ENCODE measurements at regions not wholly inside any gene's neighbourhood (a gene's known extent, or its start where the extent isn't known, plus 50 kb on each side); places are given as distances from the start of the nearest gene placed in this dataset.
"Not testable (repeated sequence)": the region's sequence is repeated elsewhere in the genome, so short reads cannot be mapped to it uniquely, and the experiment has no call there.

DNA sequence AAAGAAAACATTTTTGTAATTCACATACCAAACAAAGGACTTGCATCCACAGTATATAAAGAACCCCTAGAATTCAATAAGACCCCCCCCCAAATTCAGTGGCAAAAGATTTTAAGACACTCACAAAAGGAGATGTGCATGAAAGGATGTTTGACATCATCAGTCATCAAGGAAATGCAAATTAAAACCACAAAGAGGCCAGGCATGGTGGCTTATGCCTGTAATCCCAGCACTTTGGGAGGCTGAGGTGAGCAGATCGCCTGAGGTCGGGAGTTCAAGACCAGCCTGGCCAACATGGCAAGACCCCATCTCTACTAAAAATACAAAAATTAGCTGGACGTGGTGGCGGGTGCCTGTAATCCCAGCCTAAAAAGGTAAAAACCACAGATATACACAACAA, 61.3 kb downstream of the AIPL1 start:
- not testable (repeated sequence) for H3K9ac ChIP-seq (ENCODE audit: low read depth, low read length); H3K27me3 ChIP-seq (ENCODE audit: control insufficient read depth, insufficient read depth, low read length); H3K27ac ChIP-seq (ENCODE audit: low read depth, low read length); H3K4me3 ChIP-seq (ENCODE audit: low read depth, low read length); H3K36me3 ChIP-seq (ENCODE audit: control insufficient read depth, insufficient read depth, low read length)
- peaks cover 10% of the 10 kb centered on the region; the same call in 1 of the 2 replicates for H3K9me3 ChIP-seq (ENCODE audit: control insufficient read depth, insufficient read depth, low read length)
- H3K4me1 ChIP-seq (ENCODE audit: control insufficient read depth, insufficient read depth, low read length) = peaks cover 11% of the 10 kb centered on the region

DNA sequence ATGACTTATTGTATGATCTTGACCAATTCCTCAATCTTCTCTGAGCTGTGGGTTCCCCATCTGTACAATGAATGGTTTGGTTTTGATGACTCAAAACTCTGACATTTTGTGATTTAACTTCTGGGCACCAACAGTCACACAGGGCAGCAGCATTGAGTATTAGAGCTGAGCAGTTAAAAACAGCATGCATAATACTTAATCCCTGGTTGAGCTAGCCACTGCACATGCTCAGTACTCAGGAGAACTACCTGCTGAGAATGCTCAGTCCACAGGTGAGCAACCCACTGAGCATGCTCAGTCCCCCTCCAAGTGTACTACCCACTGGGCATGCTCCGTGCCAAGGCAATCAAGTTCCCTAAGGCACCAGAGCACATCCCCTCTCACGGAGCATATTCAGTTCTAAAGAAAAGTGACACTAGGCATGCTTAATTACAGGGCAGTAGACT, 68.7 kb downstream of the AIPL1 start:
- Histone ChIP-seq H3K9ac (ENCODE audit: low read depth, low read length) (no peak overlapping the region), H3K4me3 (ENCODE audit: low read depth, low read length) (no peak overlapping the region), H3K36me3 (ENCODE audit: control insufficient read depth, insufficient read depth, low read length) (no peaks in the 10 kb centered on the region), H3K27ac (ENCODE audit: low read depth, low read length) (no peak overlapping the region), H3K9me3 (ENCODE audit: control insufficient read depth, insufficient read depth, low read length) (no peaks in the 10 kb centered on the region), H3K4me1 (ENCODE audit: control insufficient read depth, insufficient read depth, low read length) (peaks cover 7% of the 10 kb centered on the region; the same call in 1 of the 2 replicates), H3K27me3 (ENCODE audit: control insufficient read depth, insufficient read depth, low read length) (no peaks in the 10 kb centered on the region)

DNA sequence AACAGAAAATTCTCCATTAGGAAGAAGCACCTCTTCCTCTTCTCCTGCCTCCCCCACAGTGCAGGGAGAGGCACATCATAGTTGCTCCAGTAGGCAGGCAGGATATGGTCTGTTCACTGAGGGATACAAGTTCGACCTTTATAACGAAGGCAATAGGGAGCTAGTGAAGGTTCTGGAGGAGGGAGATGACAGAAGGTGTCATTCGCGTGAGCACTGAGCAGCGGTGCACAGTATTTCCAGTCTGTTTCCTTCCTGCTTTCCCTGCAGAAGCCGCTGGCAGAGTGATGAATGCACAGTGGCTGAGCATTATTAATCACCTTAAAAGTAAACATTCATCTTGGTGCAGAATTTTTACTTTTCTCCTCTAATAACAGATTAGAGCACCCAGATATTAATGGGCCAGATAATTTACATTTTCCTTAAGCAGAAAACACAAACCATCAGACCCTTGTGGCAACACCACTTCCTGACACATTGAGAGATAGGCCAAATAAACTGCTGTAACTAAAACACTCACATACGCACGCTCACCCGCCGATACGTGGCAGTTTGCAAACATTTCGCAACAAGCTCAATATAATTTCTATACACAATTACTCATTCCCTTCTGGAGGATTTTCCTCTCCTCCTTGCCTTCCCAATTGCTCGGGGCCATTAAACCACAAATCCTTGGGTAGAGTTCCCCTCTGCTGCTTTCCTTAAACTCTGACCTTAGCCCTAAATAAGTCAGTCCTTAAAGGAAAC, 69.5 kb downstream of the AIPL1 start:
- no peak overlapping the region for H3K9ac ChIP-seq (ENCODE audit: low read depth, low read length)
- H3K4me1 ChIP-seq (ENCODE audit: control insufficient read depth, insufficient read depth, low read length) = peaks cover 7% of the 10 kb centered on the region; the same call in 1 of the 2 replicates
- no peak overlapping the region for H3K4me3 ChIP-seq (ENCODE audit: low read depth, low read length)
- no peaks in the 10 kb centered on the region for H3K36me3 ChIP-seq (ENCODE audit: control insufficient read depth, insufficient read depth, low read length)
- H3K9me3 ChIP-seq (ENCODE audit: control insufficient read depth, insufficient read depth, low read length) = no peaks in the 10 kb centered on the region
- H3K27me3 ChIP-seq (ENCODE audit: control insufficient read depth, insufficient read depth, low read length) = no peaks in the 10 kb centered on the region
- H3K27ac ChIP-seq (ENCODE audit: low read depth, low read length) = no peak overlapping the region

DNA sequence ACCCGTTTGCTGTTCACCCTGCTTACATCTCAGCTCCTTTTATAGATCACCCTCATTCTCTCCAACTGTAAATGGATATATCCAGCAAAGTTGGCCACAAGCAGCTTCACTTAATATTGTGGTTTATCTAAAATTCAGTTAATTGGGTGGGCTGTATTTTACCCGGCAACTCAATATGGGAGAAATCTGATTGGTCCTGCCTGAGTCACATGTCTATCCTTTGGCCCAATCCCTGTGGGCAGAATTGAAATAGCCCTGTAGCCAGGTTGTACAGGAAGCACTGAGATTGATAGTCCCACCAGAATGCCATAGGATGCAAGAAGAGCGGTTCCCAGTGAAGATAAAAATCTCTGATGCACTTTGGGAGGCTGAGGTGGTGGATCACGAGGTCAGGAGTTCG, 73.2 kb downstream of the AIPL1 start:
- Histone ChIP-seq H3K27ac (ENCODE audit: low read depth, low read length) (no peak overlapping the region), H3K9me3 (ENCODE audit: control insufficient read depth, insufficient read depth, low read length) (no peaks in the 10 kb centered on the region), H3K36me3 (ENCODE audit: control insufficient read depth, insufficient read depth, low read length) (no peaks in the 10 kb centered on the region), H3K4me3 (ENCODE audit: low read depth, low read length) (no peak overlapping the region), H3K4me1 (ENCODE audit: control insufficient read depth, insufficient read depth, low read length) (peaks cover 7% of the 10 kb centered on the region; the same call in 1 of the 2 replicates), H3K9ac (ENCODE audit: low read depth, low read length) (no peak overlapping the region), H3K27me3 (ENCODE audit: control insufficient read depth, insufficient read depth, low read length) (no peaks in the 10 kb centered on the region)

DNA sequence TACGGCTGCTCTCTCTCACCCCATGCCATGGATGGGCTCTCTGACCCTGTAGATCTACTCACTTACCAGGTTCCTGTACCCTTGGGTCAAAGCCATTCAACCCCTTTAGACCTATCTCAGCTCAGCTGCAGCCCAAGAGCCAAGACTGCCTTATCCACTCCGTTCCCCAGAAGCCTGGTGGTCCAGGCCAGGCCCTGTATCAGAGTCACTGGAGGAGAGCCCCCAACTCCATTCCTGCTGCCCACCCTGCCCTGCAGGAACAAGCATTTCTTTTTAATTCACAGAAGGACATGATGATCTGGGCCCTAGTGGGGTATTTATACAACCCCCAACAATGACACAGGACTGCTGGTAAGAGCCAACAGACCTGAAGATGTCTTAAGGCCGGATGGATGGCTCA, 76.8 kb downstream of the AIPL1 start:
- Histone ChIP-seq H3K27ac (ENCODE audit: low read depth, low read length) (no peak overlapping the region), H3K4me3 (ENCODE audit: low read depth, low read length) (no peak overlapping the region), H3K9me3 (ENCODE audit: control insufficient read depth, insufficient read depth, low read length) (no peaks in the 10 kb centered on the region), H3K36me3 (ENCODE audit: control insufficient read depth, insufficient read depth, low read length) (no peaks in the 10 kb centered on the region), H3K4me1 (ENCODE audit: control insufficient read depth, insufficient read depth, low read length) (no peaks in the 10 kb centered on the region), H3K27me3 (ENCODE audit: control insufficient read depth, insufficient read depth, low read length) (no peaks in the 10 kb centered on the region), H3K9ac (ENCODE audit: low read depth, low read length) (no peak overlapping the region)

DNA sequence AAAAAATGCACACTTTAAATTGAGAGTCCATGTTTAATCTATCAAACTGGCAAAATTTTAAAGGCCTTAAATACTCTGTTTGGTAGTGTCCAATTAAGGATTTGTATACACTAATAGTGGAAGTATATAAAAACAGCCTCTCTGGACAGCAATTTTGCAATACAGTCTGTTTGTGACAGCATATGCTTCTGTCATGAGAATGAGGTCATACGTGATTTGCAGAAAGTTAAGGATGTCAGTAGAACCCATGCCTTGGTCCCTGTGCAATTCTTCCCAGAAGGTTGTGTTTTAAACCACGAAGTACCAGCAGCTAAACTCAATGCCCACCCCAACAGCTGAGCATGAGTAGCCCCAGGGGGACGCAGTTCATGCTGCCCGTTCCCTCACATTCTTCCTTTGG, 78.4 kb downstream of the AIPL1 start:
- Histone ChIP-seq H3K27me3 (ENCODE audit: control insufficient read depth, insufficient read depth, low read length) (no peaks in the 10 kb centered on the region), H3K9ac (ENCODE audit: low read depth, low read length) (no peak overlapping the region), H3K4me3 (ENCODE audit: low read depth, low read length) (no peak overlapping the region), H3K4me1 (ENCODE audit: control insufficient read depth, insufficient read depth, low read length) (no peaks in the 10 kb centered on the region), H3K9me3 (ENCODE audit: control insufficient read depth, insufficient read depth, low read length) (no peaks in the 10 kb centered on the region), H3K27ac (ENCODE audit: low read depth, low read length) (no peak overlapping the region), H3K36me3 (ENCODE audit: control insufficient read depth, insufficient read depth, low read length) (no peaks in the 10 kb centered on the region)

DNA sequence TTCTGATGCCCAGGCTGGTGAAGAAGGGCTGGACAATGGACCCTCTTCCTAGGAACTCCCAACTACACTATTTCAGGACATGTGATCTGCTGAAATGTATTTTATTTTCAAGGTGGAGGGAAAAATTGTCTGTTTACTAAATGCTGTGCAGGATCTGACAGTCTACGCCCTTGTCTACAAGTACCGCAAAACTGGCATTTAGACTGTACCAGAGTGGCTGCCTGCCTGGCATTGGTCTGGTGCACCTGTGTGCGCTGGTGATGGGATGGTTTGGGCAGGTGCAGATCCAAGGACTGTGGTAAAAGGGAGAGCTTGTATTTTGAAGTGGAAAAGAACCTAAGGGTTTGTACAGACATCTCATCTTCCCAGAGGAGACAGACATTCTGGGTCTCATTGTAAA, 79.7 kb downstream of the AIPL1 start:
- H3K4me3 ChIP-seq (ENCODE audit: low read depth, low read length) = no peak overlapping the region
- H3K4me1 ChIP-seq (ENCODE audit: control insufficient read depth, insufficient read depth, low read length) = no peaks in the 10 kb centered on the region
- H3K9me3 ChIP-seq (ENCODE audit: control insufficient read depth, insufficient read depth, low read length) = no peaks in the 10 kb centered on the region
- no peak overlapping the region for H3K9ac ChIP-seq (ENCODE audit: low read depth, low read length)
- no peak overlapping the region for H3K27ac ChIP-seq (ENCODE audit: low read depth, low read length)
- no peaks in the 10 kb centered on the region for H3K36me3 ChIP-seq (ENCODE audit: control insufficient read depth, insufficient read depth, low read length)
- H3K27me3 ChIP-seq (ENCODE audit: control insufficient read depth, insufficient read depth, low read length) = no peaks in the 10 kb centered on the region

DNA sequence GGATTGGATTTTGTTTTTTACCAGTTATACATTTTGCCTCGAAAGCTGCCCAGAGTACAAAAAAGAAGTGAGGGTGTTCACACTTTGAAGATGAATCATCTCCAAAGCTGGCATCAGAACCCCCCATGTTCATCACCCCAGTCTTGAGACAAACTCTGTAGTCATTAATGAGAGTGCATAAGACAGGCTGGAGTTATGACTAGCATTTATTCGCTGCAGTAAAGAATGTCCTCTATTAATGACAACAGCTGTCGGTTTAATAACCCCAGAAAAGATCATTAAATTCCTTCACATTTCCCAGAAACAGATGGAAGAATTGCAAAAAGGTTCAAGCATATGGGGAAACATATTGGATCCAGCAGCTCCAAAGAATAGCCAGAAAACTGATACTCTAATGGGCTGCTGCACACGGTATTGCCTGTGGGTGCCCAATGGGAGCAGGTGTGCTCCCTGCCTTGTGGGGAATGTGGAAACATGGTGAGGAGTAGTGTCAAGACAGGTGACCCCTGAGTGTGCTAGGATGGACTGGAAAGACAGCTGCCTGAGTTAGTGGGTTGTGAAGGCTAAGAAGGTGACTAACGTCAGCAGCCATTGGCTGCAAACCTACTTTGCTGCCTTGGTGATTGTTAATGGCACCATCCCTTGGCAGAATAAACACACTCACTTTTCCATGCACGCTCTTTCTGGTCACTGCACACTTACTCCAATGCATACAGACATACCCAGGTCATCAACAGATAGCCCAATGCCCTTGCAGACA, 81.9 kb downstream of the AIPL1 start:
- Histone ChIP-seq H3K36me3 (ENCODE audit: control insufficient read depth, insufficient read depth, low read length) (no peaks in the 10 kb centered on the region), H3K4me1 (ENCODE audit: control insufficient read depth, insufficient read depth, low read length) (no peaks in the 10 kb centered on the region), H3K4me3 (ENCODE audit: low read depth, low read length) (no peak overlapping the region), H3K27ac (ENCODE audit: low read depth, low read length) (no peak overlapping the region), H3K27me3 (ENCODE audit: control insufficient read depth, insufficient read depth, low read length) (no peaks in the 10 kb centered on the region), H3K9me3 (ENCODE audit: control insufficient read depth, insufficient read depth, low read length) (no peaks in the 10 kb centered on the region), H3K9ac (ENCODE audit: low read depth, low read length) (no peak overlapping the region)

DNA sequence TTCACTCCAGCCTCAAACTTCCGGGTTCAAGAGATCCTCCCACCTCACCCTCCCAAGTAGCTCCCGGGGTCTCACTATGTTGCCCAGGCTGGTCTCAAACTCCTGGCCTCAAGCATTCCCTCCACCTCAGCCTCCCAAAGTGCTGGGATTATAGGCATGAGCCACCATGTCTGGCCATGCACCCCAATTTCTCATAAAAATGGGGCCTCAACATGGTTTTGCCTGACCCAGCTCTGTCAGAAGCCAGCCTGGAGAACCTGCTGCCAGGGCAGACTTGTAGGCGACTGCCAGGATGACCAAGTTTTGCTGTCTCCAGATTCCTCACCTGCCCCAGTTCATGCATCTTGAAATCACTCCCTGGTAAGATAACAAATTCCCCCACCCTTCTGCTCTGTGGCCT, 82.9 kb downstream of the AIPL1 start:
- Histone ChIP-seq H3K36me3 (ENCODE audit: control insufficient read depth, insufficient read depth, low read length) (no peaks in the 10 kb centered on the region), H3K9ac (ENCODE audit: low read depth, low read length) (no peak overlapping the region), H3K4me1 (ENCODE audit: control insufficient read depth, insufficient read depth, low read length) (no peaks in the 10 kb centered on the region), H3K4me3 (ENCODE audit: low read depth, low read length) (no peak overlapping the region), H3K9me3 (ENCODE audit: control insufficient read depth, insufficient read depth, low read length) (no peaks in the 10 kb centered on the region), H3K27ac (ENCODE audit: low read depth, low read length) (no peak overlapping the region), H3K27me3 (ENCODE audit: control insufficient read depth, insufficient read depth, low read length) (no peaks in the 10 kb centered on the region)

DNA sequence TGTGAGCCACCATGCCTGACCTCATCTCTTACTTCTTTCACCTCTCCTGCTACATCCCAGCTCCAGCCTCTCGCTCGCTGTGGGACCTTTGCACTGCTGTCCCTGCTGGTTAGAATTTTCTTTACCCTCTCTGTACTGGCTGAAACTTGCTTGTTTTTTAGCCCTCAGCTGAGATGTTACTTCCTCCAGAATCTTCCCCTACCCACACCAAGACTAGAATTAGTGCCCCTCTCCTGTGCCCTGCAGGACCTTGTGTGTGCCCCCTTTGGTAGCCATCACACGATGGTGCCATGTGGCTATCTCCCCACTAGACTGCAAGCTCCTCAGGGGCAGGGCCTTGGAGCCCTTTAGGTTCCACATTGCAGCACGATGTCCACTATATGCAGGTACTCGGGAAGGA, 84.1 kb downstream of the AIPL1 start:
- Histone ChIP-seq H3K36me3 (ENCODE audit: control insufficient read depth, insufficient read depth, low read length) (no peaks in the 10 kb centered on the region), H3K4me1 (ENCODE audit: control insufficient read depth, insufficient read depth, low read length) (no peaks in the 10 kb centered on the region), H3K27ac (ENCODE audit: low read depth, low read length) (no peak overlapping the region), H3K9me3 (ENCODE audit: control insufficient read depth, insufficient read depth, low read length) (no peaks in the 10 kb centered on the region), H3K9ac (ENCODE audit: low read depth, low read length) (no peak overlapping the region), H3K4me3 (ENCODE audit: low read depth, low read length) (no peak overlapping the region), H3K27me3 (ENCODE audit: control insufficient read depth, insufficient read depth, low read length) (no peaks in the 10 kb centered on the region)

DNA sequence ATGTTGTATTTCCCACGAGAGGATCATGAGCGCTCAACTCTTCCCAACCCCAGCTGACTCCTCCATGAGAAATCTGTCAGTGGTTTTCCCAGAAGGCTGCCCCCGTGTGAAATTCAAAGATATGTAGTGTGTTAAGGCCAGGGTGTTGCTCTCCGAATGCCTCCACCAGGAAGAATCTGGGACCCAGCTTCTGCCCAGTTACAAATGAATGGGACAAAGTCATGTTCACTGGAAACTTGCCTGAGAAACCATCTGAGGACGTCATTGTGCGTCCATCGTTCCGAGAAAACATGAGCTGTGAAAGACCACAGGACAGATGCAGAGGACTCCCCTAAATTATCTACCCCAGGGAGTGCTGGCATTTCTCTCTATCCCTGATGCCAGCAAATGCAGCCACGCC, 86.0 kb downstream of the AIPL1 start:
- Histone ChIP-seq H3K36me3 (ENCODE audit: control insufficient read depth, insufficient read depth, low read length) (no peaks in the 10 kb centered on the region), H3K4me1 (ENCODE audit: control insufficient read depth, insufficient read depth, low read length) (no peaks in the 10 kb centered on the region), H3K9ac (ENCODE audit: low read depth, low read length) (no peak overlapping the region), H3K4me3 (ENCODE audit: low read depth, low read length) (no peak overlapping the region), H3K9me3 (ENCODE audit: control insufficient read depth, insufficient read depth, low read length) (no peaks in the 10 kb centered on the region), H3K27ac (ENCODE audit: low read depth, low read length) (no peak overlapping the region), H3K27me3 (ENCODE audit: control insufficient read depth, insufficient read depth, low read length) (0 out of 2 replicates have a peak, but pooled peaks cover 2% of the 10 kb centered on the region)
